Osteocyte (in vitro differentiated cells): ENCODE measurements at regions not wholly inside any gene's neighbourhood (a gene's known extent, or its start where the extent isn't known, plus 50 kb on each side); places are given as distances from the start of the nearest gene placed in this dataset.

ENCODE experiments used
- DNase-seq: peaks from one replicate; pipeline ENCODE4 v3.0.0; 2021; ENCODE audit warnings: mixed read lengths; ENCODE audit not compliant: unreplicated experiment; ENCODE audit errors: extremely low spot score
- H3K27ac Mint-ChIP-seq: one replicate; pipeline ENCODE4 v1.8.0; 2021; ENCODE audit warnings: mild to moderate bottlenecking, mixed read lengths; ENCODE audit not compliant: unreplicated experiment
- H3K27me3 Mint-ChIP-seq: one replicate; pipeline ENCODE4 v1.8.0; 2021; ENCODE audit warnings: mixed read lengths; ENCODE audit not compliant: unreplicated experiment
- H3K36me3 Mint-ChIP-seq: one replicate; pipeline ENCODE4 v1.8.0; 2021; ENCODE audit warnings: mixed read lengths; ENCODE audit not compliant: unreplicated experiment
- H3K4me1 Mint-ChIP-seq: one replicate; pipeline ENCODE4 v1.8.0; 2021; ENCODE audit warnings: mixed read lengths; ENCODE audit not compliant: unreplicated experiment
- H3K4me3 Mint-ChIP-seq: one replicate; pipeline ENCODE4 v1.8.0; 2021; ENCODE audit warnings: mild to moderate bottlenecking, moderate library complexity, mixed read lengths; ENCODE audit not compliant: unreplicated experiment
- H3K9me3 Mint-ChIP-seq: one replicate; pipeline ENCODE4 v1.8.0; 2021; ENCODE audit warnings: mixed read lengths; ENCODE audit not compliant: unreplicated experiment
- TF ChIP-seq, protein P1 (sequence below): fragments of 200-600 bp; sonication (generic); IDR thresholded peaks from 2 replicates; pipeline ENCODE4 v1.5.0; 2021; ENCODE audit warnings: antibody characterized with exemption, mild to moderate bottlenecking, moderate library complexity

DNA sequence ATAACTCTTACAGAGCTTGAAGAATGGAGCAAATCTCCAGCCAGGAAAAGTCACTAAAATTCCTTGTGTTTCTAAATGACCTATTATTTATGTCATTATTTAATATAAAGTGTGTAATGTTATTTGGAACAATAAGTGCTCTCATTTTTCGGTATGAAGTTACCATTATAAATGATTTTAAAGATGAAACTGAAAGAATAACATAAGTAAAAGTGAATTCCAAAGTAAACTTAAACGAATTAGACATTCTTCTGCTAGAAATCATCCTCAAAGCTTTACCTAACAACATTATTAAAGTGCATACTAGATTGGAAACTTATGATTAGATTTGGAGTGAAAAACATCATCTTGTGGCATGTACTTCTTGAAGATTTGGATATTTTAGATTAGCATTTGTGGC lies 897.2 kb upstream of the CDH2 start:
- Mint-ChIP-seq H3K27ac (no peak overlapping the region), H3K9me3 (no peaks in the 10 kb centered on the region), H3K4me3 (no peak overlapping the region), H3K4me1 (peaks cover 4% of the 10 kb centered on the region), H3K36me3 (no peaks in the 10 kb centered on the region), H3K27me3 (no peaks in the 10 kb centered on the region)
- TF ChIP-seq, protein P1, sequence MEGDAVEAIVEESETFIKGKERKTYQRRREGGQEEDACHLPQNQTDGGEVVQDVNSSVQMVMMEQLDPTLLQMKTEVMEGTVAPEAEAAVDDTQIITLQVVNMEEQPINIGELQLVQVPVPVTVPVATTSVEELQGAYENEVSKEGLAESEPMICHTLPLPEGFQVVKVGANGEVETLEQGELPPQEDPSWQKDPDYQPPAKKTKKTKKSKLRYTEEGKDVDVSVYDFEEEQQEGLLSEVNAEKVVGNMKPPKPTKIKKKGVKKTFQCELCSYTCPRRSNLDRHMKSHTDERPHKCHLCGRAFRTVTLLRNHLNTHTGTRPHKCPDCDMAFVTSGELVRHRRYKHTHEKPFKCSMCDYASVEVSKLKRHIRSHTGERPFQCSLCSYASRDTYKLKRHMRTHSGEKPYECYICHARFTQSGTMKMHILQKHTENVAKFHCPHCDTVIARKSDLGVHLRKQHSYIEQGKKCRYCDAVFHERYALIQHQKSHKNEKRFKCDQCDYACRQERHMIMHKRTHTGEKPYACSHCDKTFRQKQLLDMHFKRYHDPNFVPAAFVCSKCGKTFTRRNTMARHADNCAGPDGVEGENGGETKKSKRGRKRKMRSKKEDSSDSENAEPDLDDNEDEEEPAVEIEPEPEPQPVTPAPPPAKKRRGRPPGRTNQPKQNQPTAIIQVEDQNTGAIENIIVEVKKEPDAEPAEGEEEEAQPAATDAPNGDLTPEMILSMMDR: no peak
- no peak for DNase-seq

DNA sequence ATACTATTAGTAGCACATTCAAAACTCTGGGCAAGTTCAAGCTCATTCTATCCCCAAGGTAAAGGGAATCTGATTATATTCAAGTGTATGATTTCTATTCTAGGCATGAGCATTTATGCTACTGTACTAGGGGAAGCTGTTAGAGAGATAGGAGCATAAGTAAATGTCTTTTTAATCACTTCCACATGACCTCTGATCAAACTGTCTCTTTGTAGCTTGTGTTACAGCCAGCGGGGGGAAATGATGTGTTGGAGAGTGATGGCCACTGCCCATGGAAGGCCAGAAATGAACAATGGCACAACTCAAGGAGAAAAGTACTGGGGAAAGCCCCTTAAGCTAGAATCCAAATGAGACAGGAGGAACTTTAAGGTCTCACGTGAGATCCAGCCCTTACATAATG lies 894.9 kb upstream of the CDH2 start:
- no peak overlapping the region for H3K27ac Mint-ChIP-seq
- no peak overlapping the region for H3K4me3 Mint-ChIP-seq
- no peak for DNase-seq
- H3K4me1 Mint-ChIP-seq: no peaks in the 10 kb centered on the region
- no peaks in the 10 kb centered on the region for H3K36me3 Mint-ChIP-seq
- no peaks in the 10 kb centered on the region for H3K27me3 Mint-ChIP-seq
- TF ChIP-seq, protein P1: no peak
- no peaks in the 10 kb centered on the region for H3K9me3 Mint-ChIP-seq

DNA sequence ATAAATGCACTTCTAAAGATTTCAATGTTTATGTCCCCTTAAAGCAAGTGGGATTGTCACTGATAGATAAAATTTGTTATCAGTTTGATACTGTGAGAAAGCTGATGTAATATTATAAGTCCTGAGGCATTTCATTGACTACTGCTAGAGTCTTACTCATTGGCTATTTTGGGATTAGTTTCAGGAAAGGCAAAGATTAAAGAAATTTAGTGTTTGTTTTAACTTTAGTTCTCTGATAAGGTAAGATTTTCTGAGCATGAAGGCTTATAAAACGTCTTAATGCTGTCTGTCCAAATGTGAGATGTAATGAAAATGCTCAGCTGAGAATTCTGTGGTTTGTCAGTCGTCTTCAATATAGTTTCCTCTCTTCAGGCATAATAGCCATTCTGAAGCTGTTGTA lies 886.4 kb upstream of the CDH2 start:
- Mint-ChIP-seq H3K27ac (no peak overlapping the region), H3K9me3 (no peaks in the 10 kb centered on the region), H3K4me3 (no peak overlapping the region), H3K27me3 (no peaks in the 10 kb centered on the region), H3K36me3 (no peaks in the 10 kb centered on the region), H3K4me1 (peaks cover 15% of the 10 kb centered on the region)
- no peak for DNase-seq
- TF ChIP-seq, protein P1: no peak

DNA sequence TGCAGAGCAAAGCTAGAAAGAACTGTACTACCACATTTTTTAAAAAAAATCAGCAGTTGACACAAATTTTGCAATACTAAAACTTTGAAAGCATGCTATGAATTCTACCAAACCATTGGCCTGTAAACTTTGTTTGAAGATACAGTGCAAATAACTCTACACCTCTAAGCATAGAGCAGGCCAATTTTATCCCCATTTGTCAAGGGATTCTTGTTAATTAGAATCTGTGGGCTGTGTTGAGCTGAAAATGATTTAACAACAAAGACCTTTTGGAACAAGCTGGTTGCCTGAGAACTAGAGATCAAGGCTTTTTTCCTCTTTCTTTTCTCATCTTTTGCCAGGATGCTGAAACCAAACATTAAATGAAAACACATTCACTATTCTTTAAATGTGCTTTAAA lies 886.0 kb upstream of the CDH2 start:
- peaks cover 15% of the 10 kb centered on the region for H3K4me1 Mint-ChIP-seq
- H3K9me3 Mint-ChIP-seq: no peaks in the 10 kb centered on the region
- no peaks in the 10 kb centered on the region for H3K27me3 Mint-ChIP-seq
- no peak overlapping the region for H3K27ac Mint-ChIP-seq
- H3K36me3 Mint-ChIP-seq: no peaks in the 10 kb centered on the region
- TF ChIP-seq, protein P1: no peak
- H3K4me3 Mint-ChIP-seq: no peak overlapping the region
- DNase-seq: no peak

DNA sequence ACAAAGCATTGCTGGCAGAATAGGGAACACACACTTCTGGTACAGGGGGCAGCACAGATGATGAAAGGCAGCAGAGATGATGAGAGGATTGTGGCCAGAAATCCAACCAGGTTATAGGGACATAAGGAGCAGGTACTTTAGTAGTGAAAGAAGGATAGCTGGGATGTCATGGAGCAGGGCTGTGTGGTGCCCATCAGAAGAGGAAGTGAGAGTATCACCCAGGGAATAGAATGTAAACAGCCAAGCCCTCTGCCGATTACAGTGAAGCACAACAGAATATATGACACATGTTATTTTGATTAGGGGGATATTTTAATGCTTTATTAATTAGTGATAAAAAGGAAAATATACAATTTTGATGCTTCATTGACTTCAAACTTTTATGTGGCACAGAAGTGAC lies 883.4 kb upstream of the CDH2 start:
- no peak overlapping the region for H3K27ac Mint-ChIP-seq
- no peak overlapping the region for H3K4me3 Mint-ChIP-seq
- no peaks in the 10 kb centered on the region for H3K27me3 Mint-ChIP-seq
- H3K9me3 Mint-ChIP-seq: no peaks in the 10 kb centered on the region
- H3K4me1 Mint-ChIP-seq: peaks cover 12% of the 10 kb centered on the region
- H3K36me3 Mint-ChIP-seq: no peaks in the 10 kb centered on the region
- no peak for DNase-seq
- TF ChIP-seq, protein P1: no peak
